GM18858 (cell line): ENCODE measurements at regions not wholly inside any gene's neighbourhood (a gene's known extent, or its start where the extent isn't known, plus 50 kb on each side); places are given as distances from the start of the nearest gene placed in this dataset.

Source experiments
- ATAC-seq: cut with Tn5 transposase; IDR thresholded peaks from one replicate; pipeline ENCODE4 v1.9.1; 2021; ENCODE audit not compliant: unreplicated experiment

DNA sequence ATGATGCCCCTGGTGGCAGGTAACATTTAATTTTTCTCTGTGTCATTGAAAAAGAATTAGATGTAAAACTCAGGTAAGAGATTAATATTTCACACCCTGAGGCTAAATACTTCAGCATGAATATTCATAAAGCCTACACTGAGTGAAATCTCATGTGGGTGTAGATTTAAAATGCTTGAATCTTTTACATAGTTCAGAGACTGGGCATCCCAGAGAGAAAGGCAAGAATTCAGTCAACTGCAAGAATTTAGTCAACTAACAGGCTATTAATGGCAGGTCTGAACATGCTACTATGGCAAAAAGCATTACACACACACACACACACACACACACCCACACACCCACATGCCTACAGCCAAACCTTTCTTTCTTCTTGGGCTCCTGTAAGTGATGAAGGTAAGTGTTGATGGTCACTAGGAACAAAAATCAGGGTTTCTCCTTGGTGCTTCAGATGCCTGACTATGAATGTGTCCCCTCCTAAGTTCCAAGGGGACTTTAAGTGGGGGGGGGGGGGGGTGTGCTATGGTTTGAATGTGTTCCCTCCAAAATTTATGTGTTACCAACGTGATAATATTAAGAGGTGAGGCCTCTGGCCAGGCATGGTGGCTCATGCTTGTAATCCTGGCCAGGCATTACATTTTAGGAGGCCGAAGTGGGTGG is 63.7 kb upstream of the PSMD7 start:
- no peak for ATAC-seq

DNA sequence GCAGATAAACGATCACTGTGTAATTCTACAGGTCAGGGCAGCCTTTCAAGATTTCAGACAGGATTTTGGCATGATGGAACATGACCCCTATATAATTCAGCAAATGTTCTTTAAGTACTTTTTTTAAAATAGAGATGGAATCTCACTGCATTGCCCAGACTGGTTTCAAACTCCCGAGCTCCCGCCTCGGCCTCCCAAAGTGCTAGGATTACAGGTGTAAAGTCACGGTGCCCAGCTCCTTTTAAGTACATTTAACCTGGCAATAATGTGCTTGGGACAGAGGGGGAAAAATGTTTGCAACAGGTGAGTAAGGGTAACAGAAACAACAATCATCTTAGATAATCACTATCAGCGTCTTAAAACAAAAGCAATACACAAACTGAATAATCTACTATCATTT is 66.5 kb upstream of the PSMD7 start:
- ATAC-seq = no peak

GRCh38 chr16:74226338-74226954 is 70.2 kb upstream of the PSMD7 start:
- ATAC-seq = no peak

DNA sequence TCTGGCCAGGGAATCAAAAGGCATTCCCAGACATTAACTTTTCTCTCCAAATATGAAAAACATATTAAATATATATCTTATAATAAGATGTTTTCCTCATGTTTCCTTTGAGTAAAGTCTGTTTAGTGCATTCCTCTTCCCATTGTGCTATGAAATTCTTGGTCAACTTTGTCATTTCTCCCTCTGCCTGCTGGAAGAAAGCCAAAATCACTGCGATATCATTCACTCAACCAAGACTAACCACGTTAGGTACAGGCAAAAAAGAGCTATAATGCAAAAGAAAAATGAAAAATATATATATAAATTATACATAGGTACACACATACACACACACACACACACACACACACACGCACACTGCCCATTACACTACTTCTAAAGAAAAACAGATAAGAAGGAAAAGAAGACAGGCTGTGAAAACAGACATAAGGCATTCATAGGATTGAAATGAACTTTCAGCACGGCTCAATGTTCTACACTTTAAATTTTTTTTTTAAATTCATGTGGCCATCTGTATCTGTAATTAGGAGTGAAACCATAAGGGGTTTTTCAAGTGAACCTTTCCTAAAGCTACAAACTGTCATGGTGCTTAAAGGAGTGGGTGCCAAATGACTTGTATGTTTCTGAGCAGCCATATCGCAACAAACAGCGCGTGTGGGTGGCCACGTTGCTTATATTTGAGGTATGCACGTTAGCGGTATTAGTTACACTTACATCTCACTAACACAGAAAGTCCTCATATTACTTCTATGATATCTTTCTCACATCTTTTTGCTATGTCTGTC is 71.6 kb upstream of the PSMD7 start:
- ATAC-seq = no peak

DNA sequence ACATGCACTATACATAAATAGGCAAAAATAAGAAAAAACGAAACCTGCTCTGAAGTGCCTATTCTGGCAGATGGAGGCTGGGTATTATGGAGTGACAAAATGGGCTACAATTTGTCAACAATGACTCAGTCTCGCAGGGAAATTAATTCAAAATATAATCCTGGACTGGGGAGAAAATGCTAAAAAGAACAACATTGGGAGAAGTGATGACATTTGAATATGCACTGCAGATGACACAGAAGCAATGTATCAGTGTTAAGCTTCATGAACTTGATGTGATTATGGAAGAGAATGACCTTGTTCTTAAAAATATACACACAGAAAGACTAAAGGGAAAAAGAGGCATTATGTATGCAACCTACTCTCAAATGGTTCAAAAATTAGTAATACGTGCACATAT is 74.8 kb upstream of the PSMD7 start:
- no peak for ATAC-seq

- ATAC-seq = no peak
Observed at GRCh38 chr16:74219706-74220105, 76.9 kb upstream of the PSMD7 start.

GRCh38 chr16:74218871-74219270 is 77.7 kb upstream of the PSMD7 start:
- ATAC-seq = no peak

- ATAC-seq = no peak
Observed at GRCh38 chr16:74216319-74216718, 80.3 kb upstream of the PSMD7 start.

GRCh38 chr16:74215249-74215648 is 81.4 kb upstream of the PSMD7 start:
- no peak for ATAC-seq

DNA sequence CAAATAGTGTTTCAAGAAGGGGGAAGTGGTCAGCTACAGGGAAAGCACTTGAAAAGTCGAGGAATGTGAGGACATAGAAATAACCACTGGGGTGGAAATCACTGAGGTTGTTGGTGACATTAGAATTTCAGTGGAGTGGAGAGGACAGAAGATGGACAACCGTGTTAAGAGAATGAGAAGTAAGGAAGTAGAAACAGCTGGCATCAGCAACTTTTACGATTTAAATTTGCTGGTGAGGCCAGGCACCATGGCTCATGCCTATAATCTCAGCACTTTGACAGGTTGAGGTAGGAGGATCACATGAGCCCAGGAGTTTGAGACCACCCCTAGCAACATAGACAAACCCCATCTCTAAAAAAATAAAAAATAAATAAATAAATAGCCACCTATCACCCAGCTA is 83.2 kb upstream of the PSMD7 start:
- no peak for ATAC-seq

DNA sequence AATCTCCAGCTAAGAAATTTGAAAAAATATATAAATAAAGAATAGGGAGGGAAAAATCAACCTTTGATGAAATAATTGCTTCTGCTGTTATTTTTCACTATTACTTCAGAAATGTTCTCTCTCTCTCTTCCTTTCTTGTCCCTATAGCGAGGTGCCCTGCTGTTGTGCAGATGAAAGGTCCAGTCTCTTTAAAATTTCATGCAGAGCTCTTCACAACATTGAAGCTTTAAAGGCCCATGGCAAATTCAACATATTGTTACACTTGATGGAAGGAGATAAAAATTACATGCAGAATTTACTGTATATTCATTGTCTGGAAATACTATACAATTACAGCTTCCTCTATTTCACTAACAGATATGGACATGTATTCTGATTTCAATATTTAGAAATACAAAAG is 86.4 kb upstream of the PSMD7 start:
- ATAC-seq = no peak

GRCh38 chr16:74202009-74202408 is 94.6 kb upstream of the PSMD7 start:
- no peak for ATAC-seq

GRCh38 chr16:74201576-74201975 is 95.0 kb upstream of the PSMD7 start:
- no peak for ATAC-seq

DNA sequence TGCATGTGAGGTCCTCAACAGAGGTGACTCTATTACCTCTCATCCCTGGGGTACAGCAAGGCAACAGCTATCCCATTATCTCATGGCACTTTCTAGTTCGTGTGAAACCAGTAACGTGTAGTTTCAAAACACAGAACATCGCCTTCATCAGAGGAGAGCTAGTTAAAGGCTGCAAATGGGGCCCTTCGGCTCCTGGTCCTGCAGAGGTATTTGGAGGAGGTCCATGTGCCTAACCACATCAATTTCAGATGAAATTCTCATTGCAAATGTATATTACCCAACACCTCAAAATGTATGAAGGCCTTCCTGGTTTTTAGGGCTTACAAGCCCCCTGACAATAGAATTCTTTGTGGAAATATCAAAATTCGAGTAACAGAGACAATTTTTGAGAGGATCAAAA is 95.7 kb upstream of the PSMD7 start:
- ATAC-seq = no peak

DNA sequence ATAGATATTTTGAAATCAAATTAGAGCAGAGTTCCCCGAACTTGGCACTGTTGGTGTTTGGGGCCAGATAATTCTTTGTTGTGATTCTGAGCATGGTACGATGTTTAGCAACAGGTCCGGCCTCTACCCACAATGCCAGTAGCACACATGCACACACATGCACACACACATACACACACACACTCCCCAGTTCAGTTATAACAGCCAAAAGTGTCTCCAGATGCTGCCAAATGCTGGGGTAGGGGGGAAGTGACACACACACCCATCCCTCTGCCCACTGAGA is 96.8 kb upstream of the PSMD7 start:
- no peak for ATAC-seq

DNA sequence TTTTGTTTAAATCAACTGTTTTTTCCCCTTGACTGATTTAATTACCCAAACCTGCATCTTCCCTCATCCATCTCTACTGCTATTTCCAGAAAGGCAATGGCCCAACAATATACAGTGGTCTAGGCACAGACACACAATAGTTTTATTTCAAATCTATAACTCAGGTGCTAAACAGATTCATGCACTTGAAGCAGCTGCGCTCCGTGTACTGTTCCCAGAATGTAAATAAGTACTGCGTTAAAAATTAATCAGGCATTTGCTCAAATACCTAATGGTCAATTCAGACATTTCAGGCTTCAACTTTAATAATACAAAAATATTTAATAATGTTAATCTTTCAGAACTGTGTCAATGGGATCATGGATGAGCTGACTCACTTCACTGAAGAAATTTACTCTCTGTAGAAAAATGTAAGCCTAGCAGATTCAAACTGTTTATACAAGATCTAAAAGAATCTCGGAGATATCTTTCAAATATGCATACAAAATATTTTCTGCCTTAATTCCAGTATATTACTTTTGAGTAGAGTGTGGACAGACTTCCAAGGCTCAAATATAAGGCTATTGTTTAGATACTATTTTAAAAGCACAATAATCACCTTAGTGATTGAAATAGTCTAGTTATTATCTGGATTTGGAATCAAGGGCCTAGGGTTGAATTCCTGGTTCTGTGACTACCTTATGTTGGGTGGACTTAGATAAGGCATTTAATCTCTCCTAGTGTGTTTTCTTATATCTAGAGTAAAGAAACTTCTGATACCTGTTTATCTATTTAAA is 97.4 kb upstream of the PSMD7 start:
- ATAC-seq = no peak

GRCh38 chr16:74192281-74192797 is 104.3 kb upstream of the PSMD7 start:
- ATAC-seq = no peak

GRCh38 chr16:74190292-74190691 is 106.3 kb upstream of the PSMD7 start:
- no peak for ATAC-seq

- ATAC-seq = no peak
Observed at GRCh38 chr16:74188856-74189255, 107.8 kb upstream of the PSMD7 start.

DNA sequence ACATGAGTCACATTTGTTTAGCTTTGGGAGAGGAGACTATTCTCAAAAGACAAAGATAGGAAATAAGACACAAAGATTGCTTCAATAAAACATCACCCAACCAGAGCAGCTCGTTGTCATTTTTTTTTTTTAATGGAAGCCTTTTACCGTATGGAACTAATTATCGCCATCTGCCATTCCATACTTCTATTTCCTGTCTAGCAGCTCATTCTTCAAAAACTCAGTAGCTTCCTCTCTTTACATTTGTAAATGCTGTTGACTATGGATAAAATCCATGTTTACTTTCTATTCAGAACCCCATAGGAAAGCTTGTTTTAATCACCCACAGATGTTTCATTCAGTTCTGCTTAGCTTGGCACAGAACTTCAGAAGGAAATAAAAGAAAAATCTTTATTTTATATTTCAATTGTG is 110.0 kb upstream of the PSMD7 start:
- no peak for ATAC-seq

DNA sequence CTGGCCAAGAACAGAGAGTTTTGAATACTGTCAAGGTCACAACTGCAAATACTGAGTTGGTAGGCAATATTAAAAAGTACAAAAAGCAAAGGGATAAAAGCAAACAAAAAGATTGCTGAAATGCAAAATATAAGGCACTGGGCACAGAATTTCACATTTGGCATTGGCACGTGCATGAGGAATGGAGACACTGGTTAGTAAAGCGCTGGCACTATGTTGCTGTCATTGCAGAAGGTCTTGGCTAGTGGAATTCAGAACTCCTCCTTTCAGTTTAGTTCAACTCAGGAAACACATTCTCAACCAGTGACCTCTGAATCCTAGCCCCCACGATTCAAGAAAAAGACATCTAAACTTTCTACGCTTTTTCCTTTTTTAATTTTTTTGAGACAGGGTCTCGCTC is 111.8 kb upstream of the PSMD7 start:
- no peak for ATAC-seq
